Midbrain (tissue), 1 donor: ENCODE measurements at regions not wholly inside any gene's neighbourhood (a gene's known extent, or its start where the extent isn't known, plus 50 kb on each side); places are given as distances from the start of the nearest gene placed in this dataset.
"Not testable (repeated sequence)": the region's sequence is repeated elsewhere in the genome, so short reads cannot be mapped to it uniquely, and the experiment has no call there.

Experiments
- DNase-seq: peaks from one replicate; lab custom pipeline; 2025; lab: John Stamatoyannopoulos, UW

DNA sequence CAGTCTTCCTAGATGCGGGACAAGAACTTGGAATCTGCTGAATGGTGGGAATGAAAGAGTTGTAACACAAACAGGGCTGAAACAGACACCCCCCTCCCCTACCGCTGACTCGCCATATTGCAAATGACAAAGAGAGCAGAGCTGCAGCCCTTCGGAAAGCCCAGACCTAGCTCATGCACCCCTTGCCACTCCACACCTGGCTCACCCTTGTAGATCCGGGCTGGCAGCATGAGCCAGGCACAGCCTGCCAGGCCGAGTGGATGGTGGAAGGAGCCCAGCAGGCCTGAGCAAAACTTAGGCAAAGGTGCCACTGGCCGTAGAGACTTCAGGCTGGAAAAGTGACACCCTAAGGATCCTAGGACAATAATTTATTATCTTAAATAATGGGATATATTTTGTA is 237.4 kb upstream of the SEMA3D start:
- no peak for DNase-seq

DNA sequence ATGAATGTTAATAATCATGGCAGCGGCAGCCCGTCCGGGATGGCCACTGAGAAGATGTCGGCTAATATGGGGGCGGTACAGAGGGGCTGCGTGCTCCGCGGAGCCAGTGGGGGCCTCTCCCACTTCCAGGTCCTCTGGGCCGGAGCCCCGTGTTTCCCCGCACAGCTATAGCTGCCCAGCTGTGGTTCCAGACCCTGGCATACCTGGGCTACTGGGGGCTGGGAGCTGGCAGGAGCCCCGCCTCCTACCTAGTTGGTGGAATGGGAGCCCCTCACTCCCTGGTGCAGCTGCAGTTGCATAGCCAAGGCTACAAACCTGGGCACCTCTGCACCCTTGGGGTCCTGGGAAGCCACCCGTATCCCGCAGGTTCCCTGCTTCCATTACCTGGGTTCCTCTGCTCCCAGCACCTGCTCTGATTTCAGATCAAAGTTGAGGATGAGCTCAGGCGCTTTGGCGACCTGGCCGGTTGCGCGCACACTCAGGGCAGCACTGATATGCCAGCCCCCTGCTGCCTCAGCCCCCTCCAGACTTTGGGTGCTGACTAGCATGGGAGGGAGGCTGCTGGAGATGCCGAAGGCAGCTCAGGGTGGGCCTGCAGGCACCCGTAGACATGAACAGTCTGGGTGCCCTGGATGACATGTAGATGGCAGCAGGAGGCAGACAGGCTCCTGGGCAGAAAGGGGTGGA is 236.5 kb upstream of the SEMA3D start:
- no peak for DNase-seq

DNA sequence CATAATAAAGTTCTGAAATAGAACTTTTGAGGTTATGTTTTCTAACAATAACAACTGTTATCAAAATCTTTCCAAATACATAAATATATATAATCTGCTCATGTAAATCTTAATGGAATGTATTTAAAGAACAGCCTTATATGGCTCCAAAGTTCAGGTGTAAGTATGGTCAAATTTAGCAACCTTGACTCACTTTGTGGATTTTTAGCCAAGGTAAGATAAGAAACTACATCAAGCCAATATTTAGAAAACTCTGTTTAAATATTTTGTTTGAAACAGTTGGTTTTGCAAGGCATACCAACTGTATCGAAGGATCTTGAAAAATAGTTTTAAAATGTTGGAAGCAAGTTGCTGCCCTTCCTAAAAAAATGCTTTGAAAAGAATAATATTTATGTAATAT is 228.9 kb upstream of the SEMA3D start:
- DNase-seq, result no peak

DNA sequence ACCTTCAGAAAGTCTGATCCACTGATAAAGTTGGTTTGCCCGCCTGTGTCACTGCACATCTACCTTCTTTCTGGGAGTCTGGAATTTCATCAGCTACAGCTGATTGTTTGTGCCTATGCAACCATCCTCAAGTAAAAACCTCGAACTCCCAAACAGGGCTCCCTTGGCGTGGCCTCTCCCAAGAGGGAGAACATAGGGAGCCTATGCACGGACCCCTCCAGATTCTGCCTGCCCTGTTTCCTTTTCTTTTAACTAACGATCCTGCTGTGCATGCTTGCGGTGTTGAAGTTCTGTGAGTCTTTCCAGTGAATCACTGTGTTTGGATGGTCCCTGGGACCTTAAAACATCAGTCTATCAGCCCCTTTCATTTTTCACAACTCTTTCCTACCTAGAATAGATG is 226.9 kb upstream of the SEMA3D start:
- no peak for DNase-seq

DNA sequence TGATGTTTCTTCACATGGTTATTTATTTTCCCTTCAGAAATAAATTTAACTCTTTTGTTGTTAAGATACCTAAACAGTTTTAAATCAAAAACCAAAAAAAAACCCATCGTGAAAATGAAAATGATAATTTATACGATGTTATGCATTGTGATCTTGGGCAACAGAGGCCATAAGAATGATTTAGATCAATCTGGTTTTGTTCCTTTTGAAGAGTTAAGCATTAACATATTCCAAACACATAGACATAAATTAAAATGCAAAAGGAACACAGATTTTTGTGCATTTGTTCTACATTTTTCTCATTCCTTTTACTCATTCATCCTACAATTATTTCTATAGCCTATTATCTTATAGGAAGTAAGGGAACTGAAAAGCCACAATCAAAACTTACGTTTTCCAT is 226.1 kb upstream of the SEMA3D start:
- no peak for DNase-seq

DNA sequence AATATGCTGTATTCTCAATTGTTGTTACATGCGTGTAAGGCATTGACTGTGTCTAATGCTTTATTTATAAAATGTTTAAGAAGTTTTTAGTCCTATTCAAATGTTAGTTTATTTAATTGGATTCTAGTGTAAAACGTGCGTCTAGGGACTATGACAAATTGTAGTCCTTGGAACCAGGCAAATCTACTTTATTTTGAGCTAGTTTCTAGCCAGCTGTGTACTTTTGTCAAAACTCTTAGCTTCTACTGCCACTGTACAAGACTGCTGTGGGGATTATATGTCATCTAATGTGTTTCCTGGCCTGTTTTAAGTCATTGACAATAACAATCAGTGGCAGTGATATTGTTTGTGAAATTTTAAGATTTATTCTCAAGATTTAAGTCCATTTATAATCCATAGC is 220.5 kb upstream of the SEMA3D start:
- DNase-seq, result no peak

DNA sequence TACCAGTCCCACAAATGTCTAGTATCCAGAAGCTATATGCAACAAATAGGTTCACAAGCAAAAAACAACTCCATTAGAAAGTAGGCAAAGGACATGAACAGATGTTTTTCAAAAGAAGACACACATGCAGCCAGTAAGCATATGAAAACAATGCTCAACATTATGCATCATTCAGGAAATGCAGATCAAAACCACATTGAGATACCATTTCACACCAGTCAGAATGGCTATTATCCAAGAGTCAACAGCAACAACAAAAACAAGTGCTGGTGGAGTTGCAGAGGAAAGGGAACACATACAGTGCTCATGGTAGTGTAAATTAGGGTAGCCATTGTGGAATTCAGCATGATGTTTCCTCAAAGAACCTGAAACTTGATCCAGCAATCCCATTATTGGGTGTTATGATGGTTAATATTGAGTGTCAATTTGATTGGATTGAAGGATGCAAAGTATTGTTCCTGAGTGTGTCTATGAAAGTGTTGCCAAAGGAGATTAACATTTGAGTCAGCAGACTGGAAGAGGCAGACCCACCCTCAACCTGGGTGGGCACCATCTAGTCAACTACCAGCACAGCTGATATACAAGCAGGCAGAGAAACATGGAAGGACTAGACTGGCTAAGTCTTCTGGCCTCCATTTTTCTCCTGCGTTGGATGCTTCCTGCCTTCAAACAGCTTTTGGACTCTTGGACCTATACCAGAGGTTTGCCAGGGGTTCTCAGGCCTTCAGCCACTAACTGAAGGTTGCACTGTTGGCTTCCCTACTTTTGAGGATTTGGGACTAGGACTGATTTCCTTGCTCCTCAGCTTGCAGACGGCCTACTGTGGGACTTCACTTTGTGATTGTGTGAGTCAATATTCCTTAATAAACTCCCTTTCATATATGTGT is 218.4 kb upstream of the SEMA3D start:
- DNase-seq, result no peak

DNA sequence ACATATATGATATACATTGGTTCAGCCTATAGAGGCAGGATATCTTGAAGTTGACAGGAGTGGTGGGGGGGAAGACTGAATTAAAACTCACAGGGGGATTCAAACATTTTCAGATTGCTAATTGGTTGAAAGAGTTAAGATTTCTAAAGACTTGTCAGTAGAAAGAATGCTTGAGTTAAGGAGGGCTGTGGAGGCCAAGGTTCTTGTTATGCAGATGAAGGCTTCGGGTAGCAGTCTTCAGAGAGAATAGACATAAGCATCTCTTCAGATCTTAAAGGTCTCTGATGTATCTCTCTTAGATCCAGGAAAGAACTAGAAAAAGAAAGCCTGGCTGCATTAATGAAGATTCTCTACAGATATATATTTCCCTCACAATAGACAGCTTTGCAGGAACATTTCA is 209.8 kb upstream of the SEMA3D start:
- DNase-seq, result no peak

DNA sequence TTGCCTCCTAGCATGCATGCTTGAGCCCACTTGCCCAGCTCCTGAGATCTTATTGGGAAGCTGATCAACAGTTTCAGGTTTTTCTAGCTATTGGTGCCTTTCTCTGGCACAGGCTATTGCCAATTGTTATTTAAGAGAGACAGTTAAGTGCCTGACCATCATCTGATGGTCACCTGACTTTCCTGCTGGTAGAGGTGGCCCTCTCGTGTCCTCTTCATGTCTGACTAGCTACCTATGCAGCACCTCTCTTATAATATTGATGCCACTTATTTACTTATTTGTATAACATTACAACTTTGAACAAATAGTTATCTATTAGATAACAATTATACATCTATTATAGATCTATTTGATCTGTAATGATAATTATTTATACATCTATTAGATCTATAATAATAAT is 205.9 kb upstream of the SEMA3D start:
- no peak for DNase-seq

DNA sequence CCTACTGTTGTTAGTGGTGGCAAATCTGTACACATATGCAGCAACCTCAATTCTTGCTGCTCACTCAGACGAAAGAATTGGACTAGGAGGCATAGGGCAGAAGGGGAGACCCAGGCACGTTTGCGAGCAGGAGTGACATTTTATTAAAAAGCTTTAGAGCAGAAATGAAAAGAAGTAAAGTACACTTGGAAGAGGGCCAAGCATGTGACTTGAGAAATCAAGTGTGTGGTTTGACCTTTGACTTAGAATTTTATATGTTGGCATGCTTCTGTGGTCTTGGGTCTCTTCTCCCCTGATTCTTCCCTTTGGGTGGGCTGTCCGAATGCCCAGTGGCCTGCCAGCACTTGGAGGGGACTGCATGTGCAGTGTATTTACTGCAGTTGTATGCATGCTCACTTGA is 205.5 kb upstream of the SEMA3D start:
- no peak for DNase-seq

DNA sequence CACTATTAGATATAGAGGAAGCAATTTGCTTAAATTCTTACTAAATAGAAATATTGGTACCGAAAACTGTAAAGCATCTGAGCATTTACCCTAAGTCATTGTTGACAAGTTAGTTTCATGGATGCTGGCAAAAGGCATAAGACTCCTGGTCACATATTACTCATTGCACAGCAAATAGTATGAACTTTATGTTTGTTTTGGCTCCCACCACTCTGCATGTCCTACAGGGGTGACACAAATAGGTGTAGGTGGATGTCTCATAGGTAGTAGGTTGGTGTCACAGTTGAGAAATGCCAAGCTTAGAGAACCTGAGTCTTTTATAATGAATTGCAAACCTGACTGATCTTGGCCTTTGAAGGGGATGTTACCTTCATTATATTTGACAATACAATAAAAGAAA is 199.6 kb upstream of the SEMA3D start:
- DNase-seq, result no peak

DNA sequence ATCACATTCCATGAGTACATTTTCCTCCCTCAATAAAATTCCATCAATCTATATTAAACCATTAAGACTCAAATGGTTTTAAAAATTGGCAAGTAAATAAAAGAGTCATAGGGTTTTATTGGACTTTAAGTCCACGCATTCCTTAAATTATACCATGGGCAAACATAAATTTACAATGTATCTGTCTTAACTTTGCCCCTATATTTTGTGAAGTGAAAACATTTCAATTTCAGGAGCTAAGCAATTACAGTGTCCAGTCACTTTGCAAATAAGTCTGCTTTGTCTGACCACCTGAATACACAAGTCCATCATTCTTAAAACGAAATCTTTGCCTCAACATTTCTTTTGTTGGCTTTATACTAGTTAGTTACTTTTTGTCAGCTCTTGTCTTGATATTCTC is 197.5 kb upstream of the SEMA3D start:
- DNase-seq, result no peak

DNA sequence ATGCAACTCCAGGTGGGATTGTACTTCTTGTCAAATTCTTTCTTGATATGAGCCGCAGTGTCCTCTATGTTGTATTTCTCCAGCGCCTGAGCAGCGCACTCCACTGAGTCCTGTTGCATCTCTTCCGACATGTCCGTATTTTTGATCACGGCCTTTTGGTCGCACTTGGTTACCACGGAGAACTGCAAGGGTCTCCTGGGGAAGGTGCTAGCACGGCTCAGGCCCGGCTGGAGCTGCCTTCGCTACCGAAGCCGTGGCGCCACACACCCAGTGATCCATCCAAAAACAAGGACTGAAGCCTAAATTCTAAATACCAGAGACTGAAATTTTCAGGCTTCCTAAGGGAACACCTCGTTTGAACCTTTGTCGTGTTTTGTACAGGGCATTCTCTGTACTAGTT is 194.4 kb upstream of the SEMA3D start:
- no peak for DNase-seq

DNA sequence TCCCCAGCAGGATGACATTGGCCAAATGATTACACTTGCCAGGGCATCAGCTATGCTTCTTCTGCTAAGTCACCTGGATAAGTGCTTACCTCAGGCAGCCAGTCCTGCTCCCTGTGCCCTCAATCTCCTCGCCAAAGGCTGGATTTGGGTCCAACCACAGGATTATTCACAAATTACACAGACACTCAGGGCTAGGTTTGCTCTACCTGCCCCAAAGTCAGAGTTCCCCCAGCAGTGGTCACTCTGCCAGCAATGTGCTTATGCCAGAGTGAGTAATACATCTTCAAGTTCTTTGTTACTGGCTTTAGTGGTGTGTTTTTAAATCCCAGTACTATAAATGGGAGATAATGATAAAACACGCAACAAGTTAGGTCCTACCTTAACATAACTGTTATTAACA is 189.7 kb upstream of the SEMA3D start:
- DNase-seq, result no peak

DNA sequence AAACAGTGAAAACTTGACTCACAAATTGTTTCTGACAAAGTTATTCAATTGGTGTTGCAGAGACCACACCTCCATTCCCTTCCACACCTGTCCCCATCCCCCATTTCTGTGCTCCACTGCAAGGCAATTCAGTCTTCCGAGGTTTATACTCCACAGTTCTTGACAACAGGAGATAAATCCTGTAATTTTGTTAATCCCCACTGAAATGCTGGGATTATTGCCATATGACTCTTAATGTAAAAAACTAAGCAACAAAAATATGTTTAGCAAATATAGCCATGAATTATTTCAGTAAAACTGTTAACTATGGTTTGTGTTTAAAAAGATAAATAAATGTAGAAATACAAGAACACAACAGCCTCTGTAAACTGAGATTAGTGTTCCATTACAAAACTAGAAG is 170.1 kb upstream of the SEMA3D start:
- no peak for DNase-seq

DNA sequence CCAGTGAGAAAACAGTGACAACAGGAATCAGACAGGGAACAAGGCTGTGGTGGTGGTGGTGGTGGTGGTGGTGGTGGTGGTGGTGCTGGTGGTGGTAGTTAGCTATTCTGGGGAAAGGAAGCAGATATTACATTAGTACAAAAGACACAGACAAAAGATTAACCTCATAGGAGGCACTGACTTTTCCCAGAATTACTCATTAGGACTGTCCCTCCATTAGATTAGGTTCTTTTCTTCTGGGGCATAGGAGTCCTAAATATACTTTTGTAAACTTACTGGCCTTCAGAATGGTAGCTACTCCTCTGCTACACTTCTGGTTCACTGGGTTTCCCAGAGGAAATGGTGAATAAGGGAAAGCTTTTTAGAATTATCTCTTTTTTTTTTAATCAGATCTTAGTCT is 156.6 kb upstream of the SEMA3D start:
- no peak for DNase-seq

DNA sequence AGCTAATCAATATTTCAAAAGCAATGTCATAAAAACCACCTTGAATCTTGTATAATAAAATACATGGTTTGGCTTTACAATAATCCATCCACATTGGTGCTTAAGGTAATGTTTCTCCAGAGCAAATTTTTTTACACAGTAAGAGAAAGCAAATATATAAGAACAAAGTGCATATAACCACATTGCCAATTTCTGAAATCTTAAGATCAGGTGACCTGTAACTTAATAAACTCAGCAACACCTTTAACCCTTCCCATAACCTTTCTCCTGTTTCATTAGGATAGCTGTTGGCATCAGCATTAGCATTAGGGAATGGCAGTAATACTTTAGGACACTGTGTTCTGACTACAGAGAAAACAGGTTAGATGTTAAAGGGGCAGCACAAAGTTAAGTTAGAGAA is 155.9 kb upstream of the SEMA3D start:
- no peak for DNase-seq

DNA sequence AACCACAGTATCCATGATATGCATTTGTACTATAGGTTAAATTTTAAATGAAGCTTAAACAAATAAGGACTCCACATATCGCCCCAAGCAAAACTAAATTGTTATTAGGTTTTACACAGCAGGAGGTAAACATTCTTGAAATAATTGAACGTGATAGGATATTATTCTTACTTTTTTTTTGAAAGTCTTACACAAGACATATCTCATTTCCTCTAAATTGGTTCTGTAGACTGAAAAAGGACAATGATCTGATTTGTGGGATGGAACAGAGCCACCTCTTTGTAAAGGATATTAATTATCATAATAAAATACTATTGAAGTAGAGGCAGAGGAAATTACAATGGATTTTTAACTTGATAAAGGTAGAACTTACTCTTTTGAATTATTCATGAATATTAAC is 155.1 kb upstream of the SEMA3D start:
- no peak for DNase-seq

DNA sequence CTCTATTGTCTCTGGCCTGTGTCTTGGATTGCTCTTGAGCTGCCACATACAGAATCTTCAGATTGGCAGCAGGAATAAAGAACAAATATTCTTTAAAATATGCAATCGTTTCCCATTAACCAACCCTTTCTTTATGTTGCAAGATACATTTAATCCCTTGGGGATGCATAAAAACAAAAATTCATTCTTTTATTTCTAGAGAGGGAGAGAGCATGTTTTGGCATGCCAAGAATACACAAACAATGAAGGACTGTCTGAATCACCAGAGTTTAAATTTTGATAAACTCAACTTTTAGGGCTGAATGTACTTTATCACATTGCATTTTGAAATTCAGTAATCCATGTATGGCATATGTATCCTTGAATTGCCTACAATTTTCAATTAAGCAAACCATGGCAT is 154.3 kb upstream of the SEMA3D start:
- no peak for DNase-seq

DNA sequence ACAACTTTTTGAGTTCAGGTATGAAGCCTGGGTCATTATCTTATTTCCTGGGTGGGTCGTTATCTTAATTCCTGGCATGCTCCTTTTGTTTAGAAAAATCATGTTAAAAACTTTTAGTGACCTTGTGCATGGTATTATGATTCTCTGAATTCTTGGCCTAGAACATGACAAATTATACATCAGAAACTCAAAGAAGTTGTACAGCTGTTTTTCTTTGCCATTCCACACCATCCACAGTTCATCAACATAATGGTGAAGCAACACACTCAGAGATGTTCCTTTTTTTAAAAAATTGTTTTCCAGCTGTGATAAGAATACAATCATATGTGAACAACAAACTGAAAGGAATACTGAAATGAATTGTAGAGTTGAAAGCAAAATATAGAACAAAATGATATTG is 149.2 kb upstream of the SEMA3D start:
- no peak for DNase-seq

DNA sequence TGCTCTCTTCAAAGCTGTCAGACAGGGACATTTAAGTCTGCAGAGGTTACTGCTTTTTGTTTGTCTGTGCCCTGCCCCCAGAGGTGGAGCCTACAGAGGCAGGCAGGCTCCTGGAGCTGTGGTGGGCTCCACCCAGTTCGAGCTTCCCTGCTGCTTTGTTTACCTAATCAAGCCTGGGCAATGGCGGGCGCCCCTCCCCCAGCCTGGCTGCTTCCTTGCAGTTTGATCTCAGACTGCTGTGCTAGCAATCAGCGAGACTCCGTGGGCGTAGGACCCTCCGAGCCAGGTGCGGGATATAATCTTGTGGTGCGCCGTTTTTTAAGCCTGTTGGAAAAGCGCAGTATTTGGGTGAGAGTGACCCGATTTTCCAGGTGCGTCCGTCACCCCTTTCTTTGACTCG is 148.3 kb upstream of the SEMA3D start:
- not testable (repeated sequence) for DNase-seq

DNA sequence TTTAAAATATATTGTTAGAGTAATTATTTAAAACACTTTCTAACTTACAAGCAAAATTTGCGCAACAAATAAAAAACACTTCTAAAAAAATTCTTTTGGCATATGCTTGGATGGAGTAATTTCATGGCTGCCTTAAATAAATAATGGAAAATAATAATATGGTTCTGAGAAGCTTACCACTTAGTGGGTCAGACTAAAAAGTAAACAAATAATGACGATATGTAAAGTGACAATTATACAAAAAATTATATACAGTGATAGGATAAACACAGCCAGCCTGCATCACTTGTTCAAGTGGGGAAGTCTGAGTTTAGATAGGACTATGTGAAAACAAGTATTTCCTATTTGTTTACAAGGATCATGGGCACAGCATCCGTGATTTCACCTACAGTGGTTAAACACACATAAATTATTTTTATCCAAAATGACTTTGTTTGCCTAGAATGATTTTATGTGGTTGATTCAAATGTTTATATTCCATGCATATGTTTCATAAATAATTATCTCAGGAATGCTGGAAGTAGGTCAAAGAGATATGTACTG is 141.7 kb upstream of the SEMA3D start:
- no peak for DNase-seq

DNA sequence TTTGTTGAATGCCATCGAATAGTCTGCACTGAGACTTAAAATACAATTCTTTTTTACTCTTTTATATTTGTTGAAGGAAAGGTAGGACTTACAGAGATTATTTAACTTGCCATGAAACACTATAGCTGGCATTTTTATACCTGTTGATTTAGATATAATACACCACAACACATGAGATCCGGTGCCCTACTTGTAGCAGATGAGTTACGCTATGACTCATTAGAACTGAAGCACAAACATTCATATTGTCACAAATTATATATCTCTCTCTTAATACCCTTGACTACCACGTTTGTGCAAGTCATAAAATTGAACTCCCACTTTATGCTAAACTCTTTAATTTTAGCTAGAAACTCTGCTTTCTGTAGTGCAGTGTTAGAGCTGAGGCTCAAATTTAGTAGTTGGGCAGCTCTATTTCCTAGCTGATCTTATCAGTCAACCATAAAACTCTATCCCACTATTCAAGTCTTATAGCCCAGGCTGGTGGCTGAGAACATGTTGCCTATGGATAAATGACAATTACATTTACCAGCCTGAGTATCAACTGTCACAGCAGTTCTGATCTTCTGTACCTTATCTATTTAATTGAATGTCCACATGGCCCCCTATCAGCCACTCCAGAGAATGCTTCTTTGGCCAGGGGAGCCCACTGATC is 137.4 kb upstream of the SEMA3D start:
- DNase-seq, result no peak
